ENCODE measurements at regions not wholly inside any gene's neighbourhood (a gene's known extent, or its start where the extent isn't known, plus 50 kb on each side); places are given as distances from the start of the nearest gene placed in this dataset.
"Not testable (repeated sequence)": the region's sequence is repeated elsewhere in the genome, so short reads cannot be mapped to it uniquely, and the experiment has no call there.

GRCh38 chr18:4960578-4960977 is 236.5 kb downstream of the AKAIN1 start:
- H3K27me3 ChIP-seq = no peaks in the 10 kb centered on the region
- H3K9me3 ChIP-seq = peaks cover 0 to 6% (median 3%) of the 10 kb centered on the region in 4 donors
- TF ChIP-seq EP300 (IDR thresholded peaks at IDR 0.05) = no peak
- no peak for TF ChIP-seq CTCF (IDR thresholded peaks at IDR 0.05)
- TF ChIP-seq POLR2AphosphoS5 (IDR thresholded peaks at IDR 0.05) = no peak
- TF ChIP-seq POLR2A (IDR thresholded peaks at IDR 0.05) = no peak
- H3K36me3 ChIP-seq = no peaks in the 10 kb centered on the region
- H3K4me1 ChIP-seq = no peaks in the 10 kb centered on the region
- WGBS, 2 donors = 90 to 92% methylated on average over 5 of the region's 5 CpGs
- no peak for DNase-seq
- intact Hi-C loops (cut with DNase I) = no loop called here
- no peak overlapping the region for H3K27ac ChIP-seq
- no peak overlapping the region for H3K4me3 ChIP-seq

- Histone ChIP-seq H3K4me3 (no peak overlapping the region), H3K27me3 (no peaks in the 10 kb centered on the region), H3K4me1 (no peaks in the 10 kb centered on the region), H3K27ac (no peak overlapping the region), H3K36me3 (no peaks in the 10 kb centered on the region), H3K9me3 (peaks cover 3 to 4% (median 3%) of the 10 kb centered on the region in 4 donors)
- no peak for DNase-seq
- no peak for TF ChIP-seq POLR2A (IDR thresholded peaks at IDR 0.05)
- no peak for TF ChIP-seq CTCF (IDR thresholded peaks at IDR 0.05)
- TF ChIP-seq EP300 (IDR thresholded peaks at IDR 0.05) = no peak
- TF ChIP-seq POLR2AphosphoS5 (IDR thresholded peaks at IDR 0.05) = no peak
- intact Hi-C loops (cut with DNase I) = no loop called here
- WGBS, 2 donors = 70 to 84% methylated on average over 1 of the region's 1 CpG
These were observed 265.8 kb downstream of the AKAIN1 start for GRCh38 chr18:4931209-4931608.

- no peak for DNase-seq
- intact Hi-C loops (cut with DNase I) = no loop called here
- Histone ChIP-seq H3K9me3 (no peaks in the 10 kb centered on the region), H3K36me3 (no peaks in the 10 kb centered on the region), H3K4me1 (no peaks in the 10 kb centered on the region), H3K27ac (no peak overlapping the region), H3K27me3 (no peaks in the 10 kb centered on the region), H3K4me3 (no peak overlapping the region)
- TF ChIP-seq POLR2AphosphoS5 (IDR thresholded peaks at IDR 0.05) = no peak
- TF ChIP-seq CTCF (IDR thresholded peaks at IDR 0.05) = no peak
- TF ChIP-seq POLR2A (IDR thresholded peaks at IDR 0.05) = no peak
These were observed 275.5 kb downstream of the AKAIN1 start for GRCh38 chr18:4921548-4921947.

- H3K4me1 ChIP-seq; H3K9me3 ChIP-seq; H3K27ac ChIP-seq; DNase-seq; H3K4me3 ChIP-seq; H3K27me3 ChIP-seq; intact Hi-C loops (cut with DNase I); H3K36me3 ChIP-seq: not testable (repeated sequence)
- 71 to 75% methylated on average over 4 of the region's 7 CpGs for WGBS, 2 donors
These were observed 279.5 kb downstream of the AKAIN1 start for GRCh38 chr18:4917509-4917908.

GRCh38 chr18:4908328-4908727 is 288.7 kb downstream of the AKAIN1 start:
- no peaks in the 10 kb centered on the region for H3K27me3 ChIP-seq
- 77 to 80% methylated on average over 3 of the region's 3 CpGs for WGBS, 2 donors

More at GRCh38 chr18:4908328-4908727, 288.7 kb downstream of the AKAIN1 start:
- Histone ChIP-seq H3K9me3 (no peaks in the 10 kb centered on the region), H3K4me1 (no peaks in the 10 kb centered on the region), H3K36me3 (no peaks in the 10 kb centered on the region), H3K4me3 (no peak overlapping the region), H3K27ac (no peak overlapping the region)
- no peak for DNase-seq
- TF ChIP-seq POLR2AphosphoS5 (IDR thresholded peaks at IDR 0.05) (no peak), EP300 (IDR thresholded peaks at IDR 0.05) (no peak), POLR2A (IDR thresholded peaks at IDR 0.05) (no peak), CTCF (IDR thresholded peaks at IDR 0.05) (no peak)
- intact Hi-C loops (cut with DNase I) = no loop called here
